Stimulated activated CD4-positive, alpha-beta T cell treated with anti-CD3 and anti-CD28 coated beads, Interleukin-2, amount 100 ng/mL, for 24 hours (primary cell): ENCODE measurements at regions not wholly inside any gene's neighbourhood (a gene's known extent, or its start where the extent isn't known, plus 50 kb on each side); places are given as distances from the start of the nearest gene placed in this dataset.

ENCODE experiments used
- DNase-seq, 2 donors: peaks; one replicate each; pipeline ENCODE4 v3.0.0-alpha.2; 2020

DNA sequence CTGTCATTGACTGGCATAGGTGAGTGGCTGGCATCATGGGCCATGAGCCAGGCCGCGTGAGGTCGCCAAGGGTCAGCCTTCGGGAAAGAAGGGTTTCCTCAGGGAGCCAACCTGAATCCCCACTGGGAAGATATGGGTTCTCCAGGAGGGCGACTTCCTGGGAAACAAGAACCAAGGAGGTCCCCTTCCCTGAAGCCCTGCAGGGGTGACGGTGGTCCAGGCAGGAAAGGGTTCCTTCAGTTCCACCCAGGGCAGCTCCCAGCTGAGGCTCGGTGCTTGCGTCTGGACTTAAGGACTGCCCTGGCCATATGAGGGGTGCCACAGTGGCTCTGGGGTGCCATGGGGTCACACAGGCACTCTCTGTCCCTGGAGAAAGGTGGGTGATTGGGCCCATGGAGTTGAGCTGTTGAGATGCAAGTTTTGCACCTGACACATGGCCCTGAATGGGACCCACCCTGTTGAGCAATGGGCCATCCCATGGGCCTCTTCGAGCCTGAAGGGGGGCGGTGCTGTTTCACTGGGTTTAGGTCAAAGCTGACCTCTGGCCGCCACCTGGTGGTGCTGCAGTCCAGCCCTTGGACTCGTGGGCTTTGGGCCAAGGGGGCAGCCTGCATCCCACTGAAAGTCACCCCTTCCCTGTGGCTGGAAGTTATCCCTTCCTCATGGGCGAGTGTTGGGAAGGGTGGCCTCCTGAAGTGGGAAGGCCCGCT lies 228.1 kb downstream of the SNRPN start:
- no peak for DNase-seq

DNA sequence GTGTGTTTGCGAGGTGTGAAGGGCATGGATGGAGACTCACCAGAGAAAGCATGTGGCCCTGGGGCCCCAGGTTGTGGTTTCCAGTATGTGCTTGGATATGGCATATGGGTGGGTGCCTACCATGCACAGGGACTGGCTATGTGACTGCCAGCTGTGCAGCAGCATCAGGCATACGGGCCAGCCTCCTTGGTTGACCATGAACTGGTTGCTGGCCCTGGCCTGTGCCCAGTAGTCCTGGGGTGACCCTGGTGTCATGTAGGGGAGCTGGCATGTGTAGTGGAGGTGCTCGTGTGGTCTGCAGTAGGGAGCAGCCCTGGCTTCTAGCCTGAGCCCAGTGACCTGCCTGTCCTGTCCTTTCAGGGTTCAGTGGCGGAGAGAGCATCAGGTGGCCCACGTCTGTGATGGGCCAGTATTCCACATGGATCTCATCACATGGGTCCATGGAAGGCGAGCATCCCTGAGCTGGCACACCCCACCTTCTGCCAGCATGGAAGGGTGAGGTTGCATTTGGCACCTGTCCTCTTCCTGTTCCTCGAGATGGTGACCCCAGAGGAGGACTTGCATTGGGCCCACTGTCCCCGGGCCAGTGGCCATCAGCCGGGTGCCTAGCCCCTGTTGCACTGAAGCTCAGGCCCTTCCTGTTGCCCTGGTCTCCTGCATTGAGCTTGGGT lies 228.9 kb downstream of the SNRPN start:
- DNase-seq, result no peak

DNA sequence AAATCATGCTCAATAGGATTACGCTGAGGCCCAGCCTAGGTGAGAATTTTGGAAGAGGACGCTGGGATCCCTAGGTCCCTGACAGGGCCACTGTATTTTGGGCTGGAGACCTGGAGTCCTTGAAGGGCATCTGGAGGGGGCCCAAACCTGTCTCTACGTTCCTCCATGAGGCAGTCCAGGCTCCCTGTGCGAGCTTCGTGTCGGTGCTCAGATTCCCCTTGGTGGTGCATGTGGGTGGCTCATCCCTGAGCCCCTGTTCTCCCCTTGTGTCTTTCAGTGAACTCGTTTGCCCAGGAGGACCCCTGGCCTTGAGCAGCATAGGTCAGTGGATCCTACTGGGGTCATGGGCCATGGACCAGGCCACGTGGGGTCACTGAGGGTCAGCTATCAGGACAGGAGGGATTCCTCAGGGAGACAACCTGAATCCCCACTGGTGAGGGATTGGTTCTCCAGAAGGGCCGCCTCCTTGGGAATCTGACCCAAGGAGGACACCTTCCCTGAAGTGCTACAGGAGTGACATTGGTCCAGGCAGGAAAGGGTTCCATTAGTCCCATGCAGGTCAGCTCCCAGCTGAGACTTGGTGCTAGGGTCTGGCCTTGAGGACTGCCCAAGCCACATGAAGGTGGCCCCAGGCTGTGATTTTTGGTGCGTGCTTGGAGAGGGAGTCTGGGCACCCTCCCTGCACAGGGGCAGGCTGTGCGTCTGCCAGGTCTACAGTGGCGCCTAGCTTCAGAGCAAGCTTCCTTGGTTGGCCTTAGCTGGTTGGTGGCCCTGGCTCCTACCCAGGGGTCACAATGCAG lies 229.8 kb downstream of the SNRPN start:
- no peak for DNase-seq

DNA sequence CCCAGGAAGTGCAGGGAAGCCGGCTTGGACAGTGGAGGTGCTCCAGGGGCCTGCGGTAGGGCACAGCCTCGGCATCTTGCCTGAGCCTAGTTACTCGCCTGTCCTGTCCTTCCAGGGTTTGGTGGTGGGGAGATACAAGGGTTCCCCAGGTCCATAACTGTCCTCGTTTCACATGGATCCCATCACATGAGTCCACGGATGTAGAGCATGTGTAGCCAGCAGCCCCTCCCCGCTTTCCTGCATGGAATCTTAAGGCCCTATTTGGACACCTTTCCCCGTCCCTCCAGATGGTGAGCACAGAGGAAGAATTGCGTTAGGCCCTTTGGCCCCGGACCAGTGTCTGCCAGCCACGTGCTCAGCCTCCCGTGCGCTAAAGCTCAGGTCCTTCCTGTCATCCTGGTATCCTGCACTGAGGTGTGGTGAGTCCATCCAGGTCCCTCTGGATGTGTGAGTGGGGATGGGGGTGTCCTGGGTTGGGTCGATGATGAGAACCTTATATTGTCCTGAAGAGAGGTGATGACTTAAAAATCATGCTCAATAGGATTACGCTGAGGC lies 230.4 kb downstream of the SNRPN start:
- no peak for DNase-seq

DNA sequence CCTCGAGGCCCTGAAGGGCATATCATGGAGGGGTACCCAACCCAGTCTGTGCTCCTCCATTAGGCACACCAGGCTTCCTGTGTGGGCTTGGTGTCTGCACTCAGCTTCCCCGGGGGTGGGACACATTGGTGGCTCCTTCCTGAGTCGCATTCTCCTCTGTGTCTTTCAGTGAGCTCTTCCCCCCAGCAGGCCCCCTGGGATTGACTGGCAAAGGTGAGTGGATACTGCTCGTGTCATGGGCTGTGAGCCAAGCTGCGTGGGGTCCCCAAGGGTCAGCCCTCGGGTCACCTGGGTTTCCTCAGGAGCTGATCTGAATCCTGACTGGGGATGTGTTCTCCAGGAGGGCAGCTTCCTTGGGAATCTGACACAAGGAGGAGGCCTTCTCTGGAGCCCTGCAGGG lies 231.0 kb downstream of the SNRPN start:
- DNase-seq, result no peak

DNA sequence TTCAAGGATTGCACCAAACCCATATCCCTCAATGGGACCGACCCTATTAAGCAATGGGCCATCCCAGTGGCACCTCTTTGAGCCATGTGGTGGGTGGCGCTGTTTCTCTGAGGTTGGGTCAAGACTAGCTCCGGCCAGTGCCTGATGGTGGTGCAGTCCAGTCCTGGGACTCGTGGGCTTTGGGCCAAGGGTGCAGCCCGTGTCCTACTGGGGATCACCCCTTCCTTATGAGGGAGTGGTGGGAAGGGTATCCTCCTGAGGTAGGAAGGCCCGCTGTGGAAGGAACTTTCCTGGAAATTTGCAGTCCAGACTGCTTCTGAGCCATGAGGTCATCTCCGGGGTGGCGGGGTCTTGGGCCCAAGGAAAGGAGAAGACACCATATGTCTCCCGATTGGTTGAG lies 231.6 kb downstream of the SNRPN start:
- DNase-seq, result no peak

DNA sequence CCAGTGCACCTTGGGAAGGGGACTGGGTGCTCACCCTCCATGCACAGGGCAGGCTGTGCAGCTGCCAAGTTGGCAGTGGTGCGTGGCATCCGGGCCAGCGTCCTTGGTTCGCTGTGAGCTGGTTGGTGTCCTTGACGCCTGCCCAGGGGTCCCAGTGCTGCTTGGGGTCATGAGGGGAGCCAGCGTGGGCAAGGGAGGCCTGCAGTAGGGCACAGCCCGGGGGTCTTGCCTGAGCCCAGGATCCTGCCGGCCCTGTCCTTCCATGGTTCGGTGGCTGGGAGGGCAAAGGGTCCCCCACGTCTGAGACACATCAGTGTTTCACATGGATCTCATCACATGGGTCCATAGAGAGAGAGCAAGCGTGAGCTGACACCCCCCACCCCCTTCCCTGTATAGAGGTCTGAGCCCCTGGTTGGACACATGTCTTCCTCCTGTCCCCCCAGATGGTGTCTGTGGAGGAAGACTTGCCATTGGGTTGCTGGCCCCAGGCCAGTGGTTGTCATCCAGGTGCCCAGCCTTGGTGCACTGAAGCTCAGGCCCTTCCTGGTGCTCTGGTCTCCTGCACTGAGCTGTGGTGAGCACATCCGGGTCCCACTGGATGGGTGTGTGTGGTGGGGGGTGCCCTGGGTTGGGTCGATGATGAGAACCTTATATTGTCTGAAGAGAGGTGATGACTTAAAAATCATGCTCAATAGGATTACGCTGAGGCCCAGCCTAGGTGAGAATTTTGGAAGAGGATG lies 232.3 kb downstream of the SNRPN start:
- no peak for DNase-seq

DNA sequence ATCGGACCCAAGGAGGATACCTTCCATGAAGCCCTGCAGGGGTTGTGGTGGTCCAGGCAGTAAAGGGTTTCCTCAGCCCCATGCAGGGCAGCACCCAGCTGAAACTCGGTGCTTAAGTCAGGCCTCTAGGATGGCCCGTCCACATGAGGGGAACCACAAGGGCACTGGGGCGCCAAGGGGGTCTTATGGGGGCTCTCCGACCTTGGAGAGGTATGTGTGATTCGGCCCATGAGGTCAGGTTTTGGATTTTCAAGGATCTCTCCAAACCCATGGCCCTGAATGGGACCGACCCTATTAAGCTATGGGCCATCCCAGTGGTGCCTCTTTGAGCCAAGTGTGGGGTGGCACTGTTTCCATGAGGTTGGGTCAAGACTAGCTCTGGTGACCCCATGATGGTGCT lies 233.3 kb downstream of the SNRPN start:
- no peak for DNase-seq

DNA sequence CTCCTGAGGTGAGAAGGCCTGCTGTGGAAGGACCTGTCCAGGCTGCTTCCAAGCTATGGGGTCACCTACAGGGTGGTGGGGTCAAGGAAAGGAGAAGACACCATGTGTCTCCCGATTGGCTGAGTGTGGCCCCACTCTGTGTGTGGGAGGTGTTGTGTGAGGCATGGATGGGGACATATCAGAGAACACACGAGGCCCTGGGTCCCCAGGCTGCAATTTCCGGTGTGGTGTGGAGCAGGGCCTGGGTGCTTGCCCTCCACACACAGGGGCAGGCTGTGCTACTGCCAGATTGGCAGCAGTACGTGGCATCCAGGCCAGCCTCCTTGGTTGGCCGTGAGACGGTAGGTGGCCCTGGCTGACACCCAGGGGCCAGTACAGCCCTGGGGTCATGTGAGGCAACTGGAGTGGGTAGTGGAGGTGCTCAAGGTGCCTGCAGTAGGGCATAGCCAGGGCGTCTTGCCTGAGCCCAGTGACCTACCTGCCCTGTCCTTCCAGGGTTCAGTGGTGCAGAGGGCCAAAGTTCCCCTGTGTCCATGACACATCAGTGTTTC lies 233.8 kb downstream of the SNRPN start:
- no peak for DNase-seq

DNA sequence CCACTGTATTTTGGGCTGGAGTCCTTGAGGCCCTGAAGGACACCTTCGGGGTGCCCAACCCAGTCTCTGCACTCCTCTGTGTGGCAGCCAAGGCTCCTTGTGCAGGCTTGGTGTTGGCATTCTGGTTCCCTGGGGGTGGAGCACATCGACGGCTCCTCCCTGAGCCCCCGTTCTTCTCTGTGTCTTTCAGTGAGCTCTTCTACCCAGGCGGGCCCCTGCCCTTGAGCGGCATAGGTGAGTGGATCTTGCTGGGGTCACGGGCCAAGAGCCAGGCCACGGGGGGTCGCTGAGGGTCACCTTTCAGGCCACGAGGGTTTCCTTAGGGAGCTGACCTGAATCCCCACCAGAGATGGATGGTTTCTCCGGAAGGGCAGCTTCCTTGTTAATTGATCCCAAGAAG lies 234.8 kb downstream of the SNRPN start:
- no peak for DNase-seq

DNA sequence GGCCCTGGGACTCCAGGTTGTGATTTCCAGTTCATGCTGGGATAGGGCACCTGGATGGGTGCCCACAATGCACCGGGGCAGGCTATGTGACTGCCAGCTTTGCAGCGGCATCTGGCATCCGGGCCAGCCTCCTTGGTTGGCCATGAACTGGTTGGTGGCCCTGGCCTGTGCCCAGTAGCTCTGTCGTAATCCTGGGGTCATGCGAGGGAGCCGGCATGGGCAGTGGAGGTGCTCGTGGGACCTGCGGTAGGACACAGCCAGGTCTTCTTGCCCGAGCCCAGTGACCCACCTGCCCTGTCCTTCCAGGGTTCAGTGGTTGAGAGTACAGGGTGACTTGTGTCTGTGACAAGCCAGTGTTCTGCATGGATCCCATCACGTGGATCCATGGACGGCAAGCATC lies 237.9 kb downstream of the SNRPN start:
- DNase-seq, result no peak

DNA sequence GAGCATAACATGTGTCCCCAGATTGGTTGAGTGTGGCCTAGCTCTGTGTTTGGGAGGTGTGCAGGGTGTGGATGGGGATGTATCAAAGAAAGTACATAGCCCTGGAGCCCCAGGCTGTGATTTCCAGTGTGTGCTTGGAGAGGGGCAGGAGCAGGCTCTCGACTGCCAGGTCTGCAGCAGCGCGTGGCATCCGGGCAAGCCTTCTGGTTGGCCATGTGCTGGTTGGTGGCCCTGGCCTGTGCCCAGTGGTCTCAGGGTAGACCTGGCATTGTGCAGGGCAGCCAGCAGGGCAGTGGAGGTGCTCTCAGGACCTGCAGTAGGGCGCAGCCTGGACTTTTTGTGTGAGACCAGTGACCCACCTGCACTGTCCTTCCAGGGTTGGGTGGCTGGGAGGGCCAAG lies 231.5 kb downstream of the UBE3A start:
- DNase-seq, result no peak

DNA sequence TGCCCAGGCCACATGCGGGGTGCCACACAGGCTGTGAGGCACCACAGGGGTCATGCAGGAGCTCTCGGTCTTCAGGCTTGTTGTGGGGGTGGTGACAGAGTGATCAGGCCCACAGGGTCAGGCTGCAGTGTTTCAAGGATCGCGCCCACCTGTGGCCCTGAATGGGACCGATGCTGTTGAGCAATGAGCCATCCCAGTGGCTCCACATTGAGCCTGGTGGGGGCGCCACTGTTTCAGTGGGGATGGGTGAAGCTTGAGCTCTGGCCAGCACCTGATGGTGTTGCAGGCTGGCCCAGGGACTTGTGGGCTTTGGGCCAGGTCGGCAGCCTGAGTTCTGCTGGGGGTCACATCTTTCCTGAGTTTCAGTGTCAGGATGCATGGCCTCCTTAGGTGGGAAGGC lies 230.1 kb downstream of the UBE3A start:
- DNase-seq, result no peak

DNA sequence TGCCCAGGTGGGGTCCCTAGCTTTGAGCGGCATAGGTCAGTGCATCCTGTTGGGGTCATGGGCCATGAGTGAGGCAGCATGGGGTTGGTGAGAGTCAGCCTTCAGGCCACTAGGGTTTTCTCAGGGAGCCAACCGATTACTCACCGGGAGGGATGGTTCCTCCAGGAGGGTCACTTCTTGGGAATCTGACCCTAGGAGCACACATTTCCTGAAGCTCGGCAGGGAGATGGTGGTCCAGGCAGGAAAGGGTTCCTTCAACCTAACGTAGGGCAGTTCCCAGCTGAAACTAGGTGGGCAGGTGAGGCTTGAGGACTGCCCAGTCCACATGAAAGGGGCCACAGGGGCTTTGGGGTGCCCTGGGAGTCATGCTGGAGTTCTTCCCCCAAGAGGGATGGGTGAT lies 218.0 kb downstream of the UBE3A start:
- DNase-seq, result no peak

DNA sequence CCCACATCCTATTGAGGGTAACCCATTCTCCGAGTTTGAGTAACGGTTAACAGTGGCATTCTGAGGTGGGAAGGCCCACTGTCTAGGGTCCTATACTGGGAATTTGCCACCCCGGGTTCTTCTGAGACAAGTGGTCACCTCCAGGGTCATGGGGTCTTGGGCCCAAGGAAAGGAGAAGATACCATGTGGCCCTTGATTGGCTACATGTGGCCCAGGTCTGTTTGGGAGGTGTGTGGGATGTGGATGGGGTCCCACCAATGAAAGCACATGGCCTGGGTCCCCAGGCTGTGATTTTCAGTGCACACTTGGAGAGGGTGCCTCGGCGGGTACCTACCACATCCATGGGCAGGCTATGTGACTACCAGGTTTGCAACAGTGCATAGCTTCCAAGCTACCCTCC lies 214.4 kb downstream of the UBE3A start:
- no peak for DNase-seq

DNA sequence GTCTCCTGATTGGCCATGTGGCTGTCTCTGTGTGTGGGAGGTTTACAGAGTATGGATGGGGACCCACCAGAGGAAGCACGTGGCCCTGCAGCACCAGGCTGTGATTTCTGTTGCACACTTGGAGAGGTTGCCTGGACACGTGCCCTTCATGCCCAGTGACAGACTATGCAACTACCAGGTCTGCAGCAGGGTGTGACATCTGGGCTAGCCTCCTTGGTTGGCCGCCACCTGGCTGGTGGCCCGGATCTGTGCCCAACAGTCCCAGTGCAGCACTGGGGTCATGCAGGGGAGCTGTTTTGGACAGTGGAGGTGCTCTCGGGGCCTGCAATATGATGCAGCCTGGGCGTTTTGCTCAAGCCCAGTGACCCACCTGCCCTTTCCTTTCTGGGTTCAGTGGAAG lies 212.5 kb downstream of the UBE3A start:
- DNase-seq, result no peak

DNA sequence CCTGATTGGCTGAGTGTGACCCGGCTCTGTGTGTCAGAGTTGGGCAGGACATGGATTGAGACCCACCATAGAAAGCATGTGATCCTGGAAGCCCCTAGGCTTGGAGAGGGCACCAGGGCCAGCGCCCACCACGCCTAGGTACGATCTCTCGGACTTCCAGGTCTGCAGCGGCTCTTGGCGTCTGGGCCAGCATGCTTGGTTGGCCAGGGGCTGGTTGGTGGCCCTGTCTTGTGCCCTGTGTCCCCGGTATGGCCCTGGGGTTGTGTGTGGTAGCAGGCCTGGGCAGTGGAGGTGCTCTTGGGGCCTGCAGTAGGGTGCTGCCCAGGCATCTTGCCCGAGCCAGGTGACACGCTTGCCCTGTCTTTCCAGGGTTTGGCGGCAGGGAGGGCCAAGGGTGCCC lies 210.6 kb downstream of the UBE3A start:
- DNase-seq, result no peak

DNA sequence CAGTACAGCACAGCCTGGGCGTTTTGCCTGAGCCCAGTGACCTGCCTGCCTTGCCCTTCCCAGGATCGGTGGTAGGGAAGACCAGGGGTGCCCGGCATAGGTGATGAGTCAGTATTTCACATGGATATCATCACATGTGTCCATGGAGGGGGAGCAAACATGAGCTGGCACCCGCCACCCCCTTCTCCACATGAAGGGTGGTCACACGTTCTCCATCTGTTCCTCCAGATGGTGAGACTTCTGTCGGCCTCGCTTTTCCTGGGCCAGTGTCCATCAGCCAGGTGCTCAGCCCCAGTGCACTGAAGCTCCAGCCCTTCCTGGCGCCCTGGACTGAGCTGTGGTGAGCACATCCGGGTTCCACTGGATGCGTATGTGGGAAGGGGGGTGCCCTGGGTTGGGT lies 208.4 kb downstream of the UBE3A start:
- DNase-seq, result no peak

DNA sequence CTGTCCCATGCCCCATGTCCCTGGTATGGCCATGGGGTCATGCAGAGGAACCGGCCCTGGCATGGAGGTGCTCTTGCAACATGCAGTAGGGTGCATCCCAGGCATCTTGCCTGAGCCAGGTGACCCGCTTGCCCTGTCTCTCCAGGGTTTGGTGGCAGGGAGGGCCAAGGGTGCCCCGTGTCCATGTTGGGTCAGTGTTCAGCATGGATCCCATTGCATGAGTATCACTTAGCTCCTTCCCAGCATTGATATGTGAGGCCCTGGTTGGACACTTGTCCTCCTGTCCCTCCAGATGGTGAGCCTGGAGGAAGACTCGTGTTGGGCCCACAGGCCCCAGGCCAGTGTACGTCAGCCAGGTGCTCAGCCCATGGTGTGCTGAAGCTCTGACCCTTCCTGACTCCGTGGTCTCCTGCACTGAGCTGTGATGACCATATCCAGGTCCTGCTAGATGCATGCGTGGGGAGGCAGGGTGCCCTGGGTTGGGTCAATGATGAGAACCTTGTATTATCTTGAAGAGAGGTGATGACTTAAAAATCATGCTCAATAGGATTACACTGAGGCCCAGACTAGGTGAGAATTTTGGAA lies 205.0 kb downstream of the UBE3A start:
- DNase-seq, result no peak

DNA sequence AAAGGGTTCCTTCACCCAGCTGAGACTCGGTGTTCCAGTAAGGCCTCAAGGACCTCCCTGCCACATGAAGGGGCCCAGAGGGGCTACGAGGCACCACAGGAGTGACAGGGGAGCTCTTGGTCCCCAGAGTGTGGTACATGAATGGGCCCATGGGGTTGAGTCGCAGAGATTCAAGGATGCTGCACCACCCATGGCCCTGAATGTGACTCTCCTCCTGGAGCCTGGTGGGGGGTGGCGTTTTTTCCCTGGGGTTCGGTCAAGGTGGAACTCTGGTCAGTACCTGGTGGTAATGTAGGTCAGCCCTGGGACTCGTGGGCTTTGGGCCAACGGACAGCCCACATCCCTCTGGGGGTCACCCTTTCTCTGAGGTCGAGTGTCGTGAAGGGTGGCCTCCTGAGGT lies 204.0 kb downstream of the UBE3A start:
- DNase-seq, result no peak

DNA sequence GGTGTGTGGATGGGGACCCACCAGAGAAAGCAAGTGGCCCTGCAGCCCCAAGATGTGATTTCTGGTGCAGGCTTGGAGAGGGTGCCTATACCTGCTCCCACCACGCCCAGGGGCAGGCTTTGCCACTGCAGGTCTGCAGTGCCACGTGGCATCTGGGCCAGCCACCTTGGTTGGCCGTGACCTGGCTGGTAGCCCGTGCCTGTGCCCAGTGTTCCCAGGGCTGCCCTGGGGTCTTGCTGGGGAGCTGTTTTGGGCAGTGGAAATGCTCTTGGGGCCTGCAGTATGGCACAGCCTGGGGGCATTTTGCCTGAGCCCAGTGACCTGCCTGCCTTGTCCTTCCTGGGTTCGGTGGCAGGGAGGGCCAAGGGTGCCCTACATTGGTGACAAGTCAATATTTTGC lies 203.4 kb downstream of the UBE3A start:
- DNase-seq, result no peak

DNA sequence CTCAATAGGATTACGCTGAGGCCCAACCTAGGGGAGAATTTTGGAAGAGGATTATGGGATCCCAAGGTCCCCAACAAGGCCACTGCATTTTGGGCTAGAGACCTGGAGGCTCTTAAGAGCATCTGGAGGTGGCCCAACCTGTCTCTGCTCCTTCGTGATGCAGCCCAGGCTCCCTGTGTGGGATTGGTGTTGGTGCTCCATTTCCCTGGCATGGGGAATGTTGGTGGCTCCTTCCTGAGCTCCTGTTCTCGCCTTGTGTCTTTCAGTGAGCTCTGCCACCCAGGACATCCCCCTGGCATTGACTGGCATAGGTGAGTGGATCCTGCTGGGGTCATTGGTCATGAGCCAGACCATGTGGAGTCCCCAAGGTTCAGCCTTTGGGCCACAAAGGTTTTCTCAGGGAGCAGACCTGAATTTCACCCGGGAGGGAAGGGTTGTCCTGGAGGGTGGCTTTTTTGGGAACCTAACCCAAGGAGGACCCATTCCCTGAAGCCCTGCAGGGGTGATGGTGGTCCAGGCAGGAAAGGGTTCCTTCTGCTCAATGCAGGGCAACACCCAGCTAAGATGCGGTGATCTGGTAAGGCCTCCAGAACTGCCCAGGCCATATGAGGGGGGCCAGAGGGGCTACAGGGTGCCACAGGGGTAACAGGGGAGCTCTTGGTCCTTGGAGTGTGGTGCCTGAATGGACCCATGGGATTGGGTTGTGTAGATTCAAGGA lies 202.5 kb downstream of the UBE3A start:
- DNase-seq, result no peak
